HG02571 (cell line): ENCODE measurements at regions not wholly inside any gene's neighbourhood (a gene's known extent, or its start where the extent isn't known, plus 50 kb on each side); places are given as distances from the start of the nearest gene placed in this dataset.

Experiments used
- ATAC-seq: cut with Tn5 transposase; IDR thresholded peaks from one replicate; pipeline ENCODE4 v1.9.1; 2021; ENCODE audit warnings: mild to moderate bottlenecking, moderate library complexity; ENCODE audit not compliant: unreplicated experiment

- no peak for ATAC-seq
Observed at GRCh38 chr2:7281231-7282201, 364.3 kb downstream of the RNF144A start.

DNA sequence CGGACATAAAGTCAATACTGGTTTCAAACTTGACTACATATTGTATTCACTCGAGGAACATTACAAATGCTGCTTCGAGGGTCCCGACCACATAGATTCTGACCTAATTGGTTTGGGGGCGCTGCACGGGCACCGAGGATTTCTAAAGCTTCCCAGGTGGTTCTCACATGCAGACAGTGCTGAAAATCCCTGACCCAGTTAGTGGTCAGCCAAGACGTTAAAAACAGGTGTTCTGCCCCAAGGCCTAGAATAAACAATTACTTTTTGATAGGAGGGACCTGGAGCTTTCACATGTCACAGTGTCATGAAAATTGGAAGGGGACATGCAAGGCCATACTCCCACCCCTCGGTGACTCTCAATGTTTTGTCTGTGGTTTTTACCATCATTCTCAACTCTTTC, 368.9 kb downstream of the RNF144A start:
- ATAC-seq = no peak

DNA sequence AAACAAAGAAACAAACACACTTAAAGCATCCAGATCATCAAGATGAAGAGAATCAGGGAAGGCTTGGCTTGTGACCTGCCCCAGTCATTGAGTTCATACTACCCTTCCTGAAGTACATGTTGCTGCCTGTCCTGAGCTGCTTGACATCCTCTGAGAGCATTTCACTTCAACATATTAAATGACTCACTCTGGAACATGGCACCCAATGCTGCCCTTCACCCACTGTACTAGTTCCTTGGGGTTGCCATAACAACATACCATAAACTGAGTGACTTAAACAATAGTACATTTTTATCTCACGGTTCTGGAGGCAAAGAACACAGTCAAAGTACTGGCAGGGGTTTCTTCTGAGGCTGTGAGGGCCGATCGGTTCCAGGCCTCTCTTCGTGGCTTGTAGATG, 371.3 kb downstream of the RNF144A start:
- no peak for ATAC-seq

DNA sequence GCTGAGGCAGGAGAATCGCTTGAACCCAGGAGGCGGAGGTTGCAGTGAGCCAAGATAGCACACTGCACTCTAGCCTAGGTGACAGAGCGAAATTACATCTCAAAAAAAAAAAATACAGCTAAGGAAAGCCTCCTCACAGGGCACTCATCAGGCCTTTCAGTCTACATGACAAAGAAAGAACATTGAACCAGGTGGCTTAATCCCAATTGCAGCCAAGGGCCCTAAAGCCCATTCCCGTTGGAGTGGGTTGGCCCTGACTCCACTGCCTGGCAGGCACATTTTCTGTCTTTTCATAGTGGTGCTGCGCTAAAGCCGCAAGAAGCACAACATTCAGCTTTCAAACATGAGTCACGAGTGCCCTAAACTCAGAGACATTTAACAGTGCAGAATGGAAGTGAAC, 372.5 kb downstream of the RNF144A start:
- ATAC-seq = no peak

DNA sequence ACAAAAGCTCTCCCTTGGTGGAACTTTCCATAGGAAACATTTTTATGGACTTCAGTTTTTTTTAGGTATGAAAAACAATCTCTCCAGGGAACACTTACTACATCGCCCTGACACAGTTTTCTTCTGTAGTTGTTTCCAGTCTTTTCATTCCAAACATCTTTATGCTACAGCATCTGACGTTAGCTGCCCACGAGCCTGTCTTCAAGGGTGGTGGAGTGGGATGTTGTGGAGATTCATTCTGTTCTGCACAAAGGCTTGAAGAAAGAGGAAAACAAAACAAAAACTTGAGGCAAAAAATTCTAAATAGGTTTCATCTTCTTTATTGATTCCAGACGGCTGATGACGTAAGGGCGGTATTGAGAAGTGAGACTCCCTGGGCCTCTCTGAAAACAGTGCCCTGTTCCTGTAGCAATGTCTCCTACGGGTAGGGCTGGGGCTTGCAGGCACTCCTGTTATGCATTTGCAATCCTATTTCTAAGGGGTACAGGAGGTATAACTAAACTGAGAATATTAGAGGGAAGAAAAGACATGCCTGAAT, 375.0 kb downstream of the RNF144A start:
- ATAC-seq = no peak

DNA sequence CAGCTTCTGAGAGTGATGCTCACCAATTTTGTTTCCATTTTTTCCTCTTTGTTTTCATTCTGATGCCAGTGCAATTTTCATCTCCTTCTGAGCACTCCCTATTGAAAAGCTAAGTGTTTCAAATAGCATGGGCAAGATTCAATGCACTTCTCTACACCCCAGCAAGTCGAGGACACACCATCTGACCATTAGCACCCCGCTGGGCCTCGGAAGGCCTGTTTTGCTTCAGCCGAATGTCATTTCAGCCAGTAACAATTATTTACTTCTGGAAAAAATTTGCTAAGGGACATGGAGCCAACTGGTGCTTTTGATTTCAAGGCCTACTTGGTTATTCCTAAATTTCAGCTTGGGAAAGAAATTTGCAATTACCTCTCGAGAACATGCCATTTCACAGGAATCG, 392.4 kb downstream of the RNF144A start:
- no peak for ATAC-seq

DNA sequence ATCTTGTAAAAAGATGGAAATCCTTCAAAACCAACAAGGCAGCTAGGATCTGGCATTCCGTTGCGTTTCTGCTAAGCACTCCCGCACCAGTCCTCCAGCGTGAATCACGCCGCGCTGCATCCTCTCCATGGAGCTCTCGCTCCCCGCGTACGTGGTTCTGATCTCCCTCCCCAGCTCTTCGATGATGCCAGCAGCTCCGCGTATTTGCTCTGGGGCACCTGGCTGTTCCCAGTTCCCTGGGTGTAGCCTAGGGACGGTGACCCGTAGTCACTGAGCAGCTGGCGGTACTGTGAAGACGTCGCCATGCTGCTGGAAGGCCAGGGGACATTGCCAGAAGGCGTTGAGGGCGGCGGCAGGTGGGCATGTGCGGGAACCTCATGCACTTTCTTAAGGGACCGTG, 407.5 kb downstream of the RNF144A start:
- ATAC-seq = no peak

GRCh38 chr2:7325186-7325585, 408.0 kb downstream of the RNF144A start:
- no peak for ATAC-seq

DNA sequence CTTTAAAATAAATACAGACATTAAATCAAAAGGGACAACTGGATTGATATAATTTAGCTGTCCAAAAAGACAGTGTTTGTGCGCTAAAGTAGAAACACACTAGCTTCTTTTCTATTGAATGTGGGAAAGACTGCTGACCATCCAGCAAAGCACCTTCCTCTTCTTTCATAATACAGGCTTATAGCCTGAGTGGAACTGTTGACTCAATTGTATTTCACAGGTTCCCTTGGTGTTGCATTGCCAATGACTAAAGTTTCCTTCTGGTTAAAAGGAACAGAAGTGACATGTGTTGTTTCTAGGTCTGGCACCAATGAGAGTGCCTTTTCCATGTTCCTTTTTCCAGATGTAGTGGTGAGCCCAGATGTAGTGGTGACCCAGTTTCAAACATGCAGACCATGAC, 412.3 kb downstream of the RNF144A start:
- no peak for ATAC-seq

- ATAC-seq = no peak
Observed at GRCh38 chr2:7333189-7333765, 416.1 kb downstream of the RNF144A start.

GRCh38 chr2:7333960-7334493, 416.8 kb downstream of the RNF144A start:
- no peak for ATAC-seq

DNA sequence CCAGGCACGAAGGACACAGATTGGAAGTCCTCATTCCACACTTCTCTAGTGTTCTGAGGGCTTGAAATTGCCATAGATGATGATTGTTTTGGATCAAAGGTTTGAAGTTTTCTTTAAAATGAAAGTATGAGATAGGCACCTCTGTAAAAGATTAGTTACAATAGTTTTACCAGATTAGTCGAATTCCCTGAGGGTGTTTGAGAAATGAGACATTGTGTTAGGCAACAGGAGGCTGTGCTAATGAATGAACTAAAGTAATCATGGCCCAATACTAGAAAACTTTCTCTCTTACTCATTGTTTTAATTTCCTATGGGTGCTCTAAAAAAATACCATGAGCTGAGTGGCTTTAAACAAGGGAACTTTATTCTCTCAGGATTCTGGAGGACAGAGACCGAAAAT, 421.7 kb downstream of the RNF144A start:
- no peak for ATAC-seq

DNA sequence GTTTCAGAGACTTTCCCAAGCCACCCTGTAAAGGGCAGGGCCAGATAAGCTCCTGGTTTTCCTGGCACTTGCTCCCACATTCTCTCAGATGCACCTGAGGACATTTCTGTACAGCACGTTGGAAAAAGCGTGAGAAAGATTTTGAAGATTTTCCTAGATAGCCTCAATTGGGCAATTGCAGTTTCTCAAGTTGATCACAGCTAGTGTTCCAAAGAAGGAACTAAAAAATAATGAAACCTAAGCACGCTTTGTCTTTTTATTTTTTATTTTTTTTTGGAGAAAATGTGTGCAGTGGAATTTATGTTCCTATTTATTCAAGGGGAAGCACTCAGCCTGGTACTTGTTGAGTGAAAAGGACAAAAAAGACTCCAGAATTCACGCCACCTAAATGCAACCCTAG, 429.1 kb downstream of the RNF144A start:
- ATAC-seq = no peak

- ATAC-seq = no peak
Observed at GRCh38 chr2:7348761-7349160, 431.5 kb downstream of the RNF144A start.

- no peak for ATAC-seq
Observed at GRCh38 chr2:7352191-7352590, 435.0 kb downstream of the RNF144A start.

- ATAC-seq = no peak
Observed at GRCh38 chr2:7353571-7353970, 436.4 kb downstream of the RNF144A start.

DNA sequence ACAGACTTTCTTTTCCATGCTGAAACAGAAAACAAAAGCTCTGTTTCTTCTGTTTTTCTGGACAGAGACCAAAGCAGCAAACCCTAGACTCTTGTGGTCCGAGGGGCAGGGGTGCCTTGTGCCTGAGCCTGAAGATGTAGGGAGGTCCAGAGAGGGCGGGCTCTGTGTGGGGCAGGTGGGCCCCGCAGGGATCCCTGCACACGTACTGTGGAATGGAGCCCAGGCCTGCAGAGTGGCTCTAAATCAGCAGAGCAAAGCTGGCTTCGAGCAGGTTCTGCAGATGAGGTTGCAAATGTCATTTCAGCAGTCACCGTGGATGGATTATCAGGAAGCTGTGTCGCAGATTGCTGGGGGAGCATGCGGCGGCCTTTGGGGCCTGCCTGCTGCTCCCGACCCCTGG, 438.6 kb downstream of the RNF144A start:
- ATAC-seq = no peak

- no peak for ATAC-seq
Observed at GRCh38 chr2:7356909-7357584, 439.8 kb downstream of the RNF144A start.

DNA sequence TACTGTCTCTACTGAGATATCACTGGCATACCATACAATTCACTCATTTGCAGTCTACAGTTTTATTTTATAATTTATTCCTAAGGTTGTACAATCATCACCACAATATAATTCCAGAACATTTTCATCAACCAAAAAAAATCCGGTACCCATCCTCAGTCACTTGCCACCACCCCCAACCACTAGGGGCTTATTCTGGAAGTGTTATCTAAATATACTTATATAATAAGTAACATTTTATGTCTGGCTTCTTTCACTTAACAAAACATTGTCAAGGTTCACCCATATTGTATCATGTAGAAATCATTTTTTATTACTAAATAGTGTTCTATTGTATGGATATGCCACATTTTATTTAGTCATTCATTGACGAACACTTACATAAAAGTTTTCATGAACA, 440.8 kb downstream of the RNF144A start:
- ATAC-seq = no peak

DNA sequence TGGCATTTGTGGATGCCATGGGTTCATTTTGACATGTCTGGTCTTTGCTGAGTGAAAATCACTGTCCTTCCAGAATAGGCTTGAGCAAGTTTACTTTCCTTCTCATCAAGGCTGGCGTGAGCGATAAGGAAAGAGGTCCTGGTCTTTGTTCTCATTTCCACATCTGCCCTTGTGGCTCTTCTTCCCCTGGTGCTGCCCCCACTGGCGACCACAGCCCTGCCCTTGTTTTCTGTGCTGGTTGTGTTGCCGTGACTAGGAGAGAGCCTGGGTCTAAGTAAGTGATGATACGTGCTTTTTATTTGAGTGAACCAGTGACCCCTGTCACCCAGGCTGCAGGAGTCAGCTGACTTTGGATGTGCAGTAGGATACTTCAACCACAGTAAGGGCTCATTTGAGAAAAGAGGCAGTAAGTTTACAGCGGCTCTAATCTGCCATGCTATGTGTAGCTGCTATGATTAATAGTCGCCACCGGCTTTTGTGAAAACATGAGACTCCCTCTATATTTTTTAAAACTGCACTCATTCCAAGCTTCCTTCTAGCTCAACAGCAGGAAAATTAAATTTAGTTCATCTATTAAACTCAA, 441.7 kb downstream of the RNF144A start:
- ATAC-seq = no peak

DNA sequence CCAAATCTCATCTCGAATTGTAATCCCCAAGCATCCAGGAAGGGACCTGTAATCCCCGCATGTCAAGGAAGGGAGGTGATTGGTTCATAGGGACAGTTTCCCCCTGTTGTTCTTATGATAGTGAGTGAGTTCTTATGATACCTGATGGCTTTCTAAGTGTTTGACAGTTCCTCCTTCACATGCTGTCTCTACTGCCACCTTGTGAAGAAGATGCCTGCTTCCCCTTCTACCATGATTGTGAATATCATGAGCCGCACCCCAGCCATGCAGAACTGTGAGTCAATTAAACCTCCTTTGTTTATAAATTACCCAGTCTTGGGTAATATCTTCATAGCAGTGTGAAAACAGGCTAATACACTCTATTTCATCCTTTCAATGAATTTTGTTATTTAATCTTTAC, 446.7 kb downstream of the RNF144A start:
- no peak for ATAC-seq
